ENCODE measurements at regions not wholly inside any gene's neighbourhood (a gene's known extent, or its start where the extent isn't known, plus 50 kb on each side); places are given as distances from the start of the nearest gene placed in this dataset.

GRCh38 chr10:114754445-114755320, 66.9 kb upstream of the FHIP2A start:
- Histone ChIP-seq H3K9me3 (no peaks in the 10 kb centered on the region), H3K36me3 (no peaks in the 10 kb centered on the region), H3K27ac (no peak overlapping the region), H3K27me3 (no peaks in the 10 kb centered on the region), H3K4me3 (no peak overlapping the region), H3K4me1 (peaks cover 0 to 4% (median 0%) of the 10 kb centered on the region in 4 donors)
- ATAC-seq (ENCODE audit: low FRiP score in 2 of 2) (peak in 1 of 2 donors; percentile 55), DNase-seq (no peak)
- no peak for TF ChIP-seq EP300 (IDR thresholded peaks at IDR 0.05)
- TF ChIP-seq CTCF (IDR thresholded peaks at IDR 0.05), result no peak
- no peak for TF ChIP-seq POLR2AphosphoS5 (IDR thresholded peaks at IDR 0.05)
- TF ChIP-seq POLR2A (IDR thresholded peaks at IDR 0.05), result no peak
- 72 to 82% methylated on average over 8 to 15 of the region's 15 CpGs for WGBS, 2 donors

GRCh38 chr10:114755537-114755936, 66.0 kb upstream of the FHIP2A start:
- Histone ChIP-seq H3K36me3 (no peaks in the 10 kb centered on the region), H3K27ac (no peak overlapping the region), H3K4me3 (no peak overlapping the region)

GRCh38 chr10:114758331-114758730, 63.2 kb upstream of the FHIP2A start:
- no peaks in the 10 kb centered on the region for H3K9me3 ChIP-seq
- H3K4me3 ChIP-seq, result no peak overlapping the region
- H3K27ac ChIP-seq, result no peak overlapping the region
- no peaks in the 10 kb centered on the region for H3K36me3 ChIP-seq
- DNase-seq (no peak), ATAC-seq (ENCODE audit: low FRiP score in 2 of 2) (no peak)
- TF ChIP-seq CTCF (IDR thresholded peaks at IDR 0.05) (no peak), POLR2A (IDR thresholded peaks at IDR 0.05) (no peak), EP300 (IDR thresholded peaks at IDR 0.05) (no peak), POLR2AphosphoS5 (IDR thresholded peaks at IDR 0.05) (no peak)
- no peaks in the 10 kb centered on the region for H3K27me3 ChIP-seq
- no peaks in the 10 kb centered on the region for H3K4me1 ChIP-seq
- 46 to 60% methylated on average over 1 of the region's 1 CpG for WGBS, 2 donors

More at GRCh38 chr10:114755537-114755936, 66.0 kb upstream of the FHIP2A start:
- ATAC-seq (ENCODE audit: low FRiP score in 2 of 2) (peak in 1 of 2 donors; percentile 15), DNase-seq (no peak)
- 78 to 94% methylated on average over 7 of the region's 7 CpGs for WGBS, 2 donors
- no peaks in the 10 kb centered on the region for H3K27me3 ChIP-seq
- H3K4me1 ChIP-seq, result no peaks in the 10 kb centered on the region
- TF ChIP-seq CTCF (IDR thresholded peaks at IDR 0.05) (no peak), EP300 (IDR thresholded peaks at IDR 0.05) (no peak), POLR2A (IDR thresholded peaks at IDR 0.05) (no peak), POLR2AphosphoS5 (IDR thresholded peaks at IDR 0.05) (no peak)
- no peaks in the 10 kb centered on the region for H3K9me3 ChIP-seq

DNA sequence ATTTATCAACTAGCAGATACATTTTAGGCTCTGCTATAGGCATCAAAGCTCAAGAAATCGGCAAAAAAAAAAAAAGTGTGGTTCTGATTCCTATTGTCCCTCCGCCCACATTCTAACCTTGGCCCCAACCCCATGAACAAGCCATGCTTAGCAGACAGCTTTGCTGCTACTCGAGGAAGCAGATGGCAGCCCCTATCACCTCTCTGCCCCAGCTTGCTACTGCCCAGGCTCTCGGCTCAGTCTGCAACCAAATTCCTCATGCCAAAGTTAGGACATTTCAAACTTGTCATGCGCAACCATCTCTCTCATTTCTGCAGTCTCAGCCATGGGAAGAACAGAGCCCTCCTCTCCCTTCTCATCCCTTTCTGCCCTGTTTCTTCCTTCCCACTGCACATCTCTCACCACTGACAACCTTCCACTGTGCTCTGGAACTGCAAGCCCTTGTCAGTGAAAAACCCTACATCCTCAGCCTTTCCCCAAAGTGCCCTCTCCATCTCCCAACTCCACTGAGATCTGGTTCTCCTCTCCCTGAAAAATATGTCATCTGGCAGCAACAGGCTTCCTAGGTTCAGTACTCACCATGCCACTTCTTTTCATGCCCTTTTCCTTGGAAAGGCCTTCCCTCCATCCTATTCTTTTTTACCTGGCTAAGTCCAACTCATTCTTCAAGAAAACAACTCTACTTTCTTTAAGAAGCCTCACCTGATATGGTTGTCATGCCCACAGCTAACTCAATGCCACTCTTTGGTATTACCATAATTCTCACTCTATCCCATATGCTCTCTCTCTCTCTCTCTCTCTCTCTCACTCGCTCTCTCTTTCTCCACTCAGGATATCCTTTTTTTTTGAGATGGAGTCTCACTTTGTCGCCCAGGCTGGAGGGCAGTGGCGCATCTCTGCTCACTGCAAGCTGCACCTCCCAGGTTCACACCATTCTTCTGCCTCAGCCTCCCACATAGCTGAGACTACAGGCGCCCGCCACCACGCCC, 60.1 kb upstream of the FHIP2A start:
- no peaks in the 10 kb centered on the region for H3K9me3 ChIP-seq
- H3K36me3 ChIP-seq, result no peaks in the 10 kb centered on the region
- ATAC-seq (ENCODE audit: low FRiP score in 2 of 2) (no peak), DNase-seq (no peak)
- 91 to 94% methylated on average over 11 of the region's 11 CpGs for WGBS, 2 donors
- H3K4me3 ChIP-seq, result no peak overlapping the region
- no peaks in the 10 kb centered on the region for H3K4me1 ChIP-seq
- H3K27me3 ChIP-seq, result no peaks in the 10 kb centered on the region
- H3K27ac ChIP-seq, result no peak overlapping the region
- TF ChIP-seq POLR2AphosphoS5 (IDR thresholded peaks at IDR 0.05) (no peak), POLR2A (IDR thresholded peaks at IDR 0.05) (no peak), CTCF (IDR thresholded peaks at IDR 0.05) (no peak), EP300 (IDR thresholded peaks at IDR 0.05) (no peak)

Data from upper lobe of left lung (tissue), 6 donors.